Endothelial cell of umbilical vein (primary cell): ENCODE measurements at regions not wholly inside any gene's neighbourhood (a gene's known extent, or its start where the extent isn't known, plus 50 kb on each side); places are given as distances from the start of the nearest gene placed in this dataset.

Source experiments
- BruUV-seq: library from RNA; stranded (reverse); fragments of 400-500 nt; replicated peaks from 2 replicates; lab custom pipeline; 2021; lab: Mats Ljungman, UMichigan
- CTCF ChIA-PET: fragments of 300-600, 350-600 bp; sonication (Branson Sonifier 250); formaldehyde crosslinking; loops from one replicate; lab custom pipeline; 2021; ENCODE audit warnings: antibody characterized with exemption, inconsistent platforms; lab: Charles Lee
- POLR2A ChIA-PET: fragments of 300-600, 350-600 bp; sonication (Branson Sonifier 250); formaldehyde crosslinking; loops from one replicate; lab custom pipeline; 2021; ENCODE audit warnings: antibody characterized with exemption, inconsistent platforms; lab: Charles Lee
- DNase-seq: peaks from one replicate; pipeline ENCODE4 v3.0.0-alpha.2; 2011; ENCODE audit warnings: low read depth, low spot score
- FAIRE-seq: peaks from 2 replicates; lab custom pipeline; 2011; peaks lifted over from hg19 to GRCh38; lab: Jason Lieb, UNC
- H2AFZ ChIP-seq: 2 replicates; pipeline ENCODE4 v1.6.0; 2012; ENCODE audit warnings: low read depth, low read length, control low read depth, inconsistent platforms
- H3K27ac ChIP-seq: 2 replicates; pipeline ENCODE4 v1.5.1; 2011; ENCODE audit warnings: low read depth, mild to moderate bottlenecking, control low read depth, low read length, moderate library complexity; ENCODE audit not compliant: insufficient read depth
- H3K27me3 ChIP-seq, 2 experiments: 2 replicates each; pipeline versions ENCODE4 v1.6.0 to v1.6.1; 2011; ENCODE audit warnings: low read length in 2 of 2, mixed read lengths in 1 of 2; ENCODE audit not compliant: control insufficient read depth in 2 of 2, insufficient read depth in 2 of 2
- H3K36me3 ChIP-seq, 2 experiments: 2 replicates in 1 of 2; 3 replicates in 1 of 2; pipeline ENCODE4 v1.5.1; 2011; ENCODE audit warnings: low read length in 2 of 2, mild to moderate bottlenecking in 1 of 2, moderate library complexity in 1 of 2; ENCODE audit not compliant: control insufficient read depth in 2 of 2, insufficient read depth in 2 of 2; ENCODE audit errors: extremely low read depth in 1 of 2
- H3K4me1 ChIP-seq: 3 replicates; pipeline ENCODE4 v1.5.1; 2011; ENCODE audit warnings: mild to moderate bottlenecking, low read length; ENCODE audit not compliant: control insufficient read depth, insufficient read depth; ENCODE audit errors: extremely low read depth
- H3K4me2 ChIP-seq: 2 replicates; pipeline ENCODE4 v1.6.1; 2011; ENCODE audit warnings: low read length, control low read depth, mixed read lengths; ENCODE audit not compliant: insufficient read depth
- H3K4me3 ChIP-seq, 3 experiments: fragments of 200-600 bp in 1 of 3; sonication (generic), shearing (Covaris generic) in 1 of 3; replicated peaks in 1 of 3; 2 replicates each; pipeline ENCODE4 v1.5.1; 2011 to 2016; ENCODE audit warnings: control low read depth in 3 of 3, low read length in 3 of 3, mild to moderate bottlenecking in 2 of 3, inconsistent platforms in 1 of 3, low read depth in 1 of 3, moderate library complexity in 1 of 3; ENCODE audit not compliant: insufficient read depth in 1 of 3
- H3K79me2 ChIP-seq: 2 replicates; pipeline ENCODE4 v1.6.0; 2012; ENCODE audit warnings: low read length, inconsistent platforms; ENCODE audit not compliant: control insufficient read depth, insufficient read depth
- H3K9ac ChIP-seq: replicated peaks from 2 replicates; pipeline ENCODE3; 2011; ENCODE audit warnings: low read length, control low read depth; ENCODE audit not compliant: insufficient read depth; ENCODE audit errors: extremely low read depth
- H3K9me1 ChIP-seq: replicated peaks from 3 replicates; pipeline ENCODE4 v1.6.0; 2011; ENCODE audit warnings: mild to moderate bottlenecking, low read length; ENCODE audit not compliant: control insufficient read depth, insufficient read depth; ENCODE audit errors: extremely low read depth
- H3K9me3 ChIP-seq: replicated peaks from 2 replicates; pipeline ENCODE4 v1.5.1; 2012; ENCODE audit warnings: low read length, inconsistent platforms; ENCODE audit not compliant: control insufficient read depth, insufficient read depth
- H4K20me1 ChIP-seq: replicated peaks from 2 replicates; pipeline ENCODE3; 2011; ENCODE audit warnings: mild to moderate bottlenecking, low read length; ENCODE audit not compliant: control insufficient read depth, insufficient read depth; ENCODE audit errors: extremely low read depth
- CTCF ChIP-seq, 2 donors: IDR thresholded peaks; 1 replicate in 1 of 2; 2 replicates in 1 of 2; pipeline ENCODE4 v1.5.1; 2011; ENCODE audit warnings: low read length in 2 of 2, mild to moderate bottlenecking in 2 of 2, moderate library complexity in 2 of 2, control low read depth in 1 of 2, inconsistent platforms in 1 of 2, low read depth in 1 of 2; ENCODE audit not compliant: insufficient read depth in 1 of 2; ENCODE audit errors: extremely low read depth in 1 of 2
- EZH2 ChIP-seq: IDR thresholded peaks from 2 replicates; pipeline ENCODE4 v1.6.1; 2012; ENCODE audit warnings: borderline replicate concordance, low read depth, mild to moderate bottlenecking, moderate library complexity, low read length, inconsistent platforms; ENCODE audit not compliant: severe bottlenecking
- FOS ChIP-seq: IDR thresholded peaks from 2 replicates; pipeline ENCODE4 v1.6.1; 2011; ENCODE audit warnings: mild to moderate bottlenecking, low read length, moderate library complexity, borderline replicate concordance; ENCODE audit not compliant: insufficient read depth
- GATA2 ChIP-seq: IDR thresholded peaks from 2 replicates; pipeline ENCODE4 v1.7.0; 2011; ENCODE audit warnings: low read depth, mild to moderate bottlenecking, moderate library complexity, mixed read lengths, low read length; ENCODE audit not compliant: insufficient read length, insufficient read depth
- JUN ChIP-seq: IDR thresholded peaks from 2 replicates; pipeline ENCODE4 v1.6.1; 2011; ENCODE audit warnings: borderline replicate concordance, low read depth; ENCODE audit not compliant: insufficient read length, insufficient read depth
- MAX ChIP-seq: IDR thresholded peaks from 2 replicates; pipeline ENCODE4 v1.6.1; 2011; ENCODE audit not compliant: insufficient read depth, insufficient read length
- MYC ChIP-seq: IDR thresholded peaks from one replicate; pipeline ENCODE4 v1.6.1; 2011; ENCODE audit warnings: mild to moderate bottlenecking, low read depth, low read length
- POLR2A ChIP-seq: IDR thresholded peaks from 2 replicates; pipeline ENCODE4 v1.6.1; 2012; ENCODE audit warnings: low read depth, mild to moderate bottlenecking, control low read depth, low read length
- POLR2AphosphoS5 ChIP-seq: IDR thresholded peaks from 2 replicates; pipeline ENCODE4 v1.6.1; 2012; ENCODE audit warnings: low read depth, mild to moderate bottlenecking, control low read depth, low read length, moderate library complexity; ENCODE audit not compliant: insufficient read depth
- dilution Hi-C: fragments of 300-500 bp; cut with MboI; formaldehyde crosslinking; loops from one replicate; pipeline ENCODE4 v1.15.0; 2019; ENCODE audit warnings: low sequenced_read_pairs; ENCODE audit not compliant: extremely low pct_ligation_motif_present
- intact Hi-C: fragments of 100-400 bp; cut with micrococcal nuclease; formaldehyde crosslinking; loops from one replicate; pipeline ENCODE4 v1.10.0; 2022

GRCh38 chr3:144127700-144128099 is 156.1 kb downstream of the DIPK2A start:
- no peak overlapping the region for H3K4me3 ChIP-seq
- H3K4me1 ChIP-seq, result no peaks in the 10 kb centered on the region
- H3K27me3 ChIP-seq, result no peaks in the 10 kb centered on the region
- H3K36me3 ChIP-seq, result no peaks in the 10 kb centered on the region
- H3K4me2 ChIP-seq, result no peak overlapping the region
- no peak overlapping the region for H2AFZ ChIP-seq
- dilution Hi-C loops (no loop called here), intact Hi-C loops (no loop called here)
- no peaks in the 10 kb centered on the region for H4K20me1 ChIP-seq
- TF ChIP-seq GATA2 (no peak), JUN (no peak), POLR2A (no peak)
- H3K27ac ChIP-seq, result no peak overlapping the region
- POLR2A ChIA-PET, result no interaction called here
- H3K9me1 ChIP-seq, result no peaks in the 10 kb centered on the region
- no peak for DNase-seq
- no peaks in the 10 kb centered on the region for H3K79me2 ChIP-seq
- H3K9me3 ChIP-seq, result no peaks in the 10 kb centered on the region
- no peak overlapping the region for H3K9ac ChIP-seq
- FAIRE-seq, result no peak
- no TSS peak for BruUV-seq
- CTCF ChIA-PET, result no interaction called here

DNA sequence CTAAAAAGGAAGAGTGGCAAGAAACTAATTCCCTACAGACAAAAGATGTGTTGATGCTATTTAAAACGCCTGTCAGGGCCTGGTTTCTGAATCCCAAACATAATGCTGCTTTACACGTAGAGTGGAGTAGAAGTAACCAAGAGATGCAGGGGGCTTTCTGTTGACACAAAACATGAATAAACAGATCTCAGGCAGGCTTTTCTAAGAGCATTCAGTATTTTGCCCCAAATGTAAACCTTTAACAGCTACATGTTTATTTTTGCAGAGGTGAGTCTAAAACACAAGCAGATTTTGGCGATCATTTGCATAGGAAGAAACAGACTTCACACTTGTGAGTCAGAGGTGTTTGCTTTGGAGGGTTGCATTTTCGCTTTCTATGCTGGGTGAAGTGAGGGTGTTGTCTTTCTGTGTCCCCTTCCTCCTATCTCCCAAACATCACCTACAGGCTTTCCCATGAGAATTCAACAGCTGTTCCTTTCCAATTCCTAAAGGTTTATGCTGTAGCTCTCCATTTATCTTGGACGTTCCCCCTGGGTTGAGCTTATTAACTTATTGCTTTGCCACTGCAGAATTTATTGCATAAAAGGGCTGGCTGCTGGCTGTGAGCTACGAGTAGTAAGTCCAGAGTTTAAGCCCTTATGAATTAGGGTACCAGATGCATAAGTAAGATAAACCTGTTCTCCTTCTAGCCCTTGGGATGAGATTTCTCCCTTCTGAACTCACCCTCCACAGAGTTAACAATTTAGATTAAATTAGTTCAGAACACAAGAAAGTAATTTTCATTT is 156.7 kb downstream of the DIPK2A start:
- Histone ChIP-seq H2AFZ (no peak overlapping the region), H3K9ac (no peak overlapping the region), H3K36me3 (no peaks in the 10 kb centered on the region), H3K27me3 (no peaks in the 10 kb centered on the region), H3K4me2 (no peak overlapping the region), H3K4me3 (no peak overlapping the region), H3K79me2 (no peaks in the 10 kb centered on the region), H3K27ac (no peak overlapping the region), H3K4me1 (no peaks in the 10 kb centered on the region), H3K9me1 (no peaks in the 10 kb centered on the region), H4K20me1 (no peaks in the 10 kb centered on the region), H3K9me3 (no peaks in the 10 kb centered on the region)
- DNase-seq, result no peak
- no peak for TF ChIP-seq POLR2AphosphoS5
- no peak for TF ChIP-seq CTCF (IDR thresholded peaks at IDR 0.05; ENCODE audit: extremely low read depth in 1 of 2, insufficient read depth in 1 of 2, low read depth in 1 of 2, low read length in 2 of 2)
- TF ChIP-seq FOS, result no peak
- no peak for TF ChIP-seq MYC
- TF ChIP-seq EZH2, result no peak
- TF ChIP-seq JUN, result no peak
- TF ChIP-seq MAX, result no peak
- TF ChIP-seq POLR2A, result no peak
- no peak for TF ChIP-seq GATA2
- CTCF ChIA-PET, result no interaction called here
- BruUV-seq, result no TSS peak
- dilution Hi-C loops, result no loop called here
- intact Hi-C loops, result no loop called here
- FAIRE-seq, result no peak
- POLR2A ChIA-PET, result no interaction called here
